ENCODE measurements at regions not wholly inside any gene's neighbourhood (a gene's known extent, or its start where the extent isn't known, plus 50 kb on each side); places are given as distances from the start of the nearest gene placed in this dataset.

DNA sequence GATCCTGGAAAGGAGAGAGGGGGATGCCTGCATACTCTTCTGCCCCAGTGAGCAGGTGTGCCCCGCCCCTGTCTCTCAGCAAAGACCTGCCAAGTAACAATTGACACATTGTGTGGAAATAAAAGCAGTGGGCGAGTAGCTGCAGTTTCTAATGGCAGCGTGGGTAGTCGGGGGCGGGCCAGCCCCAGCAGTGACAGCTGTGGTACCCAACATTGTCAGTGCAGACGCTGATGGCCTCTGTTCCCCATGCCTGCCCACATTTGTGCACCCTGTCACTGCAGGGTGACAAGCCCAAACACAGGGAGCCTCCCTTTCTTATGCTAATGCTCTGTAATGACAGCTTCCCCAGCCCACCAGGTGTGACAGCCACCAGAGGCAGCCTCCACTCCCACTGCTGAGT, 491.7 kb downstream of the DHX35 start:
- Histone ChIP-seq H3K4me3 (ENCODE audit: low read depth, low read length) (no peak overlapping the region), H3K27me3 (ENCODE audit: control insufficient read depth, insufficient read depth, low read length) (no peaks in the 10 kb centered on the region), H3K36me3 (ENCODE audit: control insufficient read depth, insufficient read depth, low read length) (no peaks in the 10 kb centered on the region)
- DNase-seq (ENCODE audit: low read depth), result no peak
- TF ChIP-seq, protein P1, sequence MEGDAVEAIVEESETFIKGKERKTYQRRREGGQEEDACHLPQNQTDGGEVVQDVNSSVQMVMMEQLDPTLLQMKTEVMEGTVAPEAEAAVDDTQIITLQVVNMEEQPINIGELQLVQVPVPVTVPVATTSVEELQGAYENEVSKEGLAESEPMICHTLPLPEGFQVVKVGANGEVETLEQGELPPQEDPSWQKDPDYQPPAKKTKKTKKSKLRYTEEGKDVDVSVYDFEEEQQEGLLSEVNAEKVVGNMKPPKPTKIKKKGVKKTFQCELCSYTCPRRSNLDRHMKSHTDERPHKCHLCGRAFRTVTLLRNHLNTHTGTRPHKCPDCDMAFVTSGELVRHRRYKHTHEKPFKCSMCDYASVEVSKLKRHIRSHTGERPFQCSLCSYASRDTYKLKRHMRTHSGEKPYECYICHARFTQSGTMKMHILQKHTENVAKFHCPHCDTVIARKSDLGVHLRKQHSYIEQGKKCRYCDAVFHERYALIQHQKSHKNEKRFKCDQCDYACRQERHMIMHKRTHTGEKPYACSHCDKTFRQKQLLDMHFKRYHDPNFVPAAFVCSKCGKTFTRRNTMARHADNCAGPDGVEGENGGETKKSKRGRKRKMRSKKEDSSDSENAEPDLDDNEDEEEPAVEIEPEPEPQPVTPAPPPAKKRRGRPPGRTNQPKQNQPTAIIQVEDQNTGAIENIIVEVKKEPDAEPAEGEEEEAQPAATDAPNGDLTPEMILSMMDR (IDR thresholded peaks at IDR 0.05; ENCODE audit: insufficient read depth, low read length, poor library complexity, severe bottlenecking), result no peak

GRCh38 chr20:39452583-39453340, 490.6 kb downstream of the DHX35 start:
- Histone ChIP-seq H3K36me3 (ENCODE audit: control insufficient read depth, insufficient read depth, low read length) (no peaks in the 10 kb centered on the region), H3K27me3 (ENCODE audit: control insufficient read depth, insufficient read depth, low read length) (no peaks in the 10 kb centered on the region), H3K4me3 (ENCODE audit: low read depth, low read length) (no peak overlapping the region)
- no peak for DNase-seq (ENCODE audit: low read depth)
- TF ChIP-seq, protein P1 (IDR thresholded peaks at IDR 0.05; ENCODE audit: insufficient read depth, low read length, poor library complexity, severe bottlenecking), result no peak

- TF ChIP-seq, protein P1 (IDR thresholded peaks at IDR 0.05; ENCODE audit: insufficient read depth, low read length, poor library complexity, severe bottlenecking), result no peak
- no peak for DNase-seq (ENCODE audit: low read depth)
- no peaks in the 10 kb centered on the region for H3K27me3 ChIP-seq (ENCODE audit: control insufficient read depth, insufficient read depth, low read length)
- no peaks in the 10 kb centered on the region for H3K36me3 ChIP-seq (ENCODE audit: control insufficient read depth, insufficient read depth, low read length)
- H3K4me3 ChIP-seq (ENCODE audit: low read depth, low read length), result no peak overlapping the region
Measured at GRCh38 chr20:39451386-39451785, 489.2 kb downstream of the DHX35 start.

DNA sequence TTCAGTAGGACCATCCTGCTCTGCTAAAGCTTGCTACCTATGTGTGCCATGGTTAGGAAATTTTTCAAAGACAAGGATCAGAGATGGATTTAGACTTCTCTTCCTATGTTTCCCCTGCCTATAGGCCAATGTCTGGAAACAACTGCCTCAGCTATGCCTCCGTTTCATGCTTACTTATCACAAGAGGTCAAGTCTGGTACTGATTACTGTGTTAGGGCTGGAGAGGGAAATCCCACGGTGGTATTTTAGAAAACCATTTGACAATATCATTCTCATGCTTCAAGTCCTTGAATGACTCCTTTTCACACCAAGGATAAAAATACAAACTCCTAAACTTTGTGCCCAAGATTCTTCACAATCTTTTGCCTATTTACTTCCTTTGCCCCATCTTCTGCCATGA, 484.3 kb downstream of the DHX35 start:
- TF ChIP-seq, protein P1 (IDR thresholded peaks at IDR 0.05; ENCODE audit: insufficient read depth, low read length, poor library complexity, severe bottlenecking), result no peak
- H3K4me3 ChIP-seq (ENCODE audit: low read depth, low read length), result no peak overlapping the region
- H3K36me3 ChIP-seq (ENCODE audit: control insufficient read depth, insufficient read depth, low read length), result no peaks in the 10 kb centered on the region
- DNase-seq (ENCODE audit: low read depth), result no peak
- H3K27me3 ChIP-seq (ENCODE audit: control insufficient read depth, insufficient read depth, low read length), result no peaks in the 10 kb centered on the region

GRCh38 chr20:39445095-39445494, 483.0 kb downstream of the DHX35 start:
- no peaks in the 10 kb centered on the region for H3K36me3 ChIP-seq (ENCODE audit: control insufficient read depth, insufficient read depth, low read length)
- H3K4me3 ChIP-seq (ENCODE audit: low read depth, low read length), result no peak overlapping the region
- DNase-seq (ENCODE audit: low read depth), result no peak
- TF ChIP-seq, protein P1 (IDR thresholded peaks at IDR 0.05; ENCODE audit: insufficient read depth, low read length, poor library complexity, severe bottlenecking), result no peak
- no peaks in the 10 kb centered on the region for H3K27me3 ChIP-seq (ENCODE audit: control insufficient read depth, insufficient read depth, low read length)

GRCh38 chr20:39433466-39433865, 471.3 kb downstream of the DHX35 start:
- no peak overlapping the region for H3K4me3 ChIP-seq (ENCODE audit: low read depth, low read length)
- H3K27me3 ChIP-seq (ENCODE audit: control insufficient read depth, insufficient read depth, low read length), result no peaks in the 10 kb centered on the region
- TF ChIP-seq, protein P1 (IDR thresholded peaks at IDR 0.05; ENCODE audit: insufficient read depth, low read length, poor library complexity, severe bottlenecking), result no peak
- H3K36me3 ChIP-seq (ENCODE audit: control insufficient read depth, insufficient read depth, low read length), result no peaks in the 10 kb centered on the region
- DNase-seq (ENCODE audit: low read depth), result no peak

Data from kidney epithelial cell (primary cell).